Tibial nerve (tissue), 4 donors: ENCODE measurements at regions not wholly inside any gene's neighbourhood (a gene's known extent, or its start where the extent isn't known, plus 50 kb on each side); places are given as distances from the start of the nearest gene placed in this dataset.

Source experiments
- EP300 ChIP-seq, 2 donors: sonication (generic); formaldehyde crosslinking; IDR thresholded peaks; one replicate each; pipeline ENCODE4 v1.6.1; 2017; ENCODE audit warnings: antibody characterized with exemption in 2 of 2, mild to moderate bottlenecking in 1 of 2
- POLR2A ChIP-seq, 2 donors: fragments of 450-650 bp; IDR thresholded peaks; one replicate each; pipeline ENCODE4 v1.6.1; 2017; ENCODE audit warnings: antibody characterized with exemption in 2 of 2, mild to moderate bottlenecking in 2 of 2, moderate library complexity in 2 of 2
- TF ChIP-seq, protein P1 (sequence below), 5 experiments: fragments of 200-600 bp in 3 of 5; fragments of 450-650 bp in 2 of 5; sonication (generic) in 3 of 5; IDR thresholded peaks; one replicate each; pipeline ENCODE4 v1.5.1; 2016 to 2019; ENCODE audit warnings: antibody characterized with exemption in 5 of 5, mild to moderate bottlenecking in 3 of 5, moderate library complexity in 2 of 5

- TF ChIP-seq POLR2A (IDR thresholded peaks at IDR 0.05) (no peak), EP300 (IDR thresholded peaks at IDR 0.05) (no peak)
- TF ChIP-seq, protein P1, sequence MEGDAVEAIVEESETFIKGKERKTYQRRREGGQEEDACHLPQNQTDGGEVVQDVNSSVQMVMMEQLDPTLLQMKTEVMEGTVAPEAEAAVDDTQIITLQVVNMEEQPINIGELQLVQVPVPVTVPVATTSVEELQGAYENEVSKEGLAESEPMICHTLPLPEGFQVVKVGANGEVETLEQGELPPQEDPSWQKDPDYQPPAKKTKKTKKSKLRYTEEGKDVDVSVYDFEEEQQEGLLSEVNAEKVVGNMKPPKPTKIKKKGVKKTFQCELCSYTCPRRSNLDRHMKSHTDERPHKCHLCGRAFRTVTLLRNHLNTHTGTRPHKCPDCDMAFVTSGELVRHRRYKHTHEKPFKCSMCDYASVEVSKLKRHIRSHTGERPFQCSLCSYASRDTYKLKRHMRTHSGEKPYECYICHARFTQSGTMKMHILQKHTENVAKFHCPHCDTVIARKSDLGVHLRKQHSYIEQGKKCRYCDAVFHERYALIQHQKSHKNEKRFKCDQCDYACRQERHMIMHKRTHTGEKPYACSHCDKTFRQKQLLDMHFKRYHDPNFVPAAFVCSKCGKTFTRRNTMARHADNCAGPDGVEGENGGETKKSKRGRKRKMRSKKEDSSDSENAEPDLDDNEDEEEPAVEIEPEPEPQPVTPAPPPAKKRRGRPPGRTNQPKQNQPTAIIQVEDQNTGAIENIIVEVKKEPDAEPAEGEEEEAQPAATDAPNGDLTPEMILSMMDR (IDR thresholded peaks at IDR 0.05), result no peak
These were observed 375.0 kb downstream of the WDR72 start for GRCh38 chr15:53384417-53384816.
